GM12892 (cell line): ENCODE measurements at regions not wholly inside any gene's neighbourhood (a gene's known extent, or its start where the extent isn't known, plus 50 kb on each side); places are given as distances from the start of the nearest gene placed in this dataset.

Experiments
- POLR2A ChIP-seq: IDR thresholded peaks from 2 replicates; pipeline ENCODE4 v1.6.1; 2011; ENCODE audit warnings: low read depth, low read length, control low read depth
- POLR2AphosphoS5 ChIP-seq: IDR thresholded peaks from 2 replicates; pipeline ENCODE4 v1.6.1; 2011; ENCODE audit warnings: low read depth, low read length, control low read depth
- TAF1 ChIP-seq: IDR thresholded peaks from 2 replicates; pipeline ENCODE4 v1.6.1; 2011; ENCODE audit warnings: low read depth, mild to moderate bottlenecking, control low read depth, low read length, borderline replicate concordance

DNA sequence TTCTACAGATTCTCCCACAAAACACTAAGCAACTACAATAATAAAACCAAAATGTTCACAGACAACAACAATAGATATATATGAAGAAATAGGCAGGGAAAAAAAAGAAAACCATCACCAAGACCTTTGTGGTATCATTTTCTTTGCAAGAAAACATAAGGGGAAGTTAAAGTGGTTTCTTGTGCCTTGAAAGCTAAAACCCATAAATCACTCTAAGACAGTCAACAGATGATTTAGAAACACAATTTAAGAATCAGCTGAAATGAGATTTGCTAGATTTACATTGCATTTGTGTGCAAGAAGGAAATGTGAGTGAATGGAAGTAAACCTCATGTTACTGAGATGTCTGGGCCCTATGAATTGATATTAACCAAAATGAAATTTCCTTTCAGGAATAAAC lies 1265.4 kb upstream of the GJE1 start:
- TF ChIP-seq POLR2A = no peak
- no peak for TF ChIP-seq POLR2AphosphoS5
- TF ChIP-seq TAF1 = no peak
